Activated CD8-positive, alpha-beta T cell treated with anti-CD3 and anti-CD28 coated beads, Interleukin-2, amount 10 ng/mL, durations not matched to agents 7 days and 5 days (primary cell): ENCODE measurements at regions not wholly inside any gene's neighbourhood (a gene's known extent, or its start where the extent isn't known, plus 50 kb on each side); places are given as distances from the start of the nearest gene placed in this dataset.

Experiments used
- ATAC-seq: fragments of 150-1000 bp; cut with Tn5 transposase; one replicate; pipeline ENCODE4 v1.10.0; 2021; ENCODE audit warnings: moderate library complexity
- CTCF ChIA-PET: fragments of 350-600 bp; sonication (Branson Sonifier 250); formaldehyde crosslinking; loops from one replicate; lab custom pipeline; 2021; ENCODE audit warnings: antibody characterized with exemption; lab: Charles Lee
- POLR2A ChIA-PET: fragments of 350-600 bp; sonication (Branson Sonifier 250); formaldehyde crosslinking; loops from one replicate; lab custom pipeline; 2021; ENCODE audit warnings: antibody characterized with exemption; lab: Charles Lee
- DNase-seq: peaks from one replicate; pipeline ENCODE4 v3.0.0-alpha.2; 2020
- H3K27ac Mint-ChIP-seq: one replicate; pipeline ENCODE4 v1.8.0; 2021; ENCODE audit warnings: mild to moderate bottlenecking, mixed read lengths
- H3K27me3 Mint-ChIP-seq: one replicate; pipeline ENCODE4 v1.8.0; 2021; ENCODE audit warnings: low read depth, mixed read lengths
- H3K36me3 Mint-ChIP-seq: one replicate; pipeline ENCODE4 v1.8.0; 2021; ENCODE audit warnings: low read depth, mixed read lengths
- H3K4me1 Mint-ChIP-seq: one replicate; pipeline ENCODE4 v1.8.0; 2021; ENCODE audit warnings: low read depth, mixed read lengths
- H3K4me3 Mint-ChIP-seq: one replicate; pipeline ENCODE4 v1.8.0; 2021; ENCODE audit warnings: mild to moderate bottlenecking, mixed read lengths
- H3K9me3 Mint-ChIP-seq: one replicate; pipeline ENCODE4 v1.8.0; 2022; ENCODE audit warnings: mixed read lengths; ENCODE audit not compliant: insufficient read depth

- Mint-ChIP-seq H3K9me3 (no peaks in the 10 kb centered on the region), H3K36me3 (no peaks in the 10 kb centered on the region), H3K27ac (no peak overlapping the region), H3K27me3 (no peaks in the 10 kb centered on the region), H3K4me1 (no peaks in the 10 kb centered on the region), H3K4me3 (no peak overlapping the region)
- ATAC-seq (no peak), DNase-seq (no peak)
- ChIA-PET CTCF (no interaction called here), POLR2A (no interaction called here)
These were observed 263.0 kb upstream of the ATP11B start for GRCh38 chr3:182530316-182530715.

GRCh38 chr3:182533394-182533793 lies 259.9 kb upstream of the ATP11B start:
- Mint-ChIP-seq H3K4me3 (no peak overlapping the region), H3K27me3 (no peaks in the 10 kb centered on the region), H3K27ac (no peak overlapping the region), H3K9me3 (no peaks in the 10 kb centered on the region), H3K36me3 (no peaks in the 10 kb centered on the region), H3K4me1 (no peaks in the 10 kb centered on the region)
- DNase-seq (no peak), ATAC-seq (no peak)
- CTCF ChIA-PET = no interaction called here
- POLR2A ChIA-PET = no interaction called here

- ChIA-PET CTCF (no interaction called here), POLR2A (no interaction called here)
- no peaks in the 10 kb centered on the region for H3K9me3 Mint-ChIP-seq
- ATAC-seq = no peak
- H3K4me1 Mint-ChIP-seq = no peaks in the 10 kb centered on the region
- H3K4me3 Mint-ChIP-seq = no peak overlapping the region
- H3K27me3 Mint-ChIP-seq = no peaks in the 10 kb centered on the region
- no peaks in the 10 kb centered on the region for H3K36me3 Mint-ChIP-seq
- no peak for DNase-seq
- H3K27ac Mint-ChIP-seq = no peak overlapping the region
These were observed 248.8 kb upstream of the ATP11B start for GRCh38 chr3:182544542-182544941.

GRCh38 chr3:182562274-182562673 lies 231.0 kb upstream of the ATP11B start:
- ChIA-PET CTCF (no interaction called here), POLR2A (no interaction called here)
- H3K4me1 Mint-ChIP-seq = no peaks in the 10 kb centered on the region
- DNase-seq = no peak
- H3K4me3 Mint-ChIP-seq = no peak overlapping the region
- no peaks in the 10 kb centered on the region for H3K9me3 Mint-ChIP-seq
- no peaks in the 10 kb centered on the region for H3K36me3 Mint-ChIP-seq
- no peak for ATAC-seq
- no peaks in the 10 kb centered on the region for H3K27me3 Mint-ChIP-seq
- H3K27ac Mint-ChIP-seq = no peak overlapping the region

- Mint-ChIP-seq H3K9me3 (no peaks in the 10 kb centered on the region), H3K27me3 (no peaks in the 10 kb centered on the region), H3K4me3 (no peak overlapping the region), H3K4me1 (no peaks in the 10 kb centered on the region), H3K36me3 (no peaks in the 10 kb centered on the region), H3K27ac (no peak overlapping the region)
- ChIA-PET CTCF (no interaction called here), POLR2A (no interaction called here)
- no peak for ATAC-seq
- DNase-seq = no peak
These were observed 227.1 kb upstream of the ATP11B start for GRCh38 chr3:182565916-182566796.

- H3K4me3 Mint-ChIP-seq = no peak overlapping the region
- DNase-seq = no peak
- no peaks in the 10 kb centered on the region for H3K9me3 Mint-ChIP-seq
- CTCF ChIA-PET = no interaction called here
- ATAC-seq = no peak
- POLR2A ChIA-PET = no interaction called here
- H3K27ac Mint-ChIP-seq = no peak overlapping the region
- H3K4me1 Mint-ChIP-seq = no peaks in the 10 kb centered on the region
- H3K27me3 Mint-ChIP-seq = no peaks in the 10 kb centered on the region
- H3K36me3 Mint-ChIP-seq = no peaks in the 10 kb centered on the region
These were observed 225.6 kb upstream of the ATP11B start for GRCh38 chr3:182567700-182568099.

GRCh38 chr3:182568261-182568660 lies 225.0 kb upstream of the ATP11B start:
- H3K36me3 Mint-ChIP-seq = no peaks in the 10 kb centered on the region
- ATAC-seq (no peak), DNase-seq (no peak)
- ChIA-PET CTCF (no interaction called here), POLR2A (no interaction called here)
- H3K27me3 Mint-ChIP-seq = no peaks in the 10 kb centered on the region
- no peak overlapping the region for H3K4me3 Mint-ChIP-seq
- H3K27ac Mint-ChIP-seq = no peak overlapping the region
- H3K4me1 Mint-ChIP-seq = no peaks in the 10 kb centered on the region
- H3K9me3 Mint-ChIP-seq = peaks cover 4% of the 10 kb centered on the region

- Mint-ChIP-seq H3K9me3 (peaks cover 8% of the 10 kb centered on the region), H3K27me3 (no peaks in the 10 kb centered on the region), H3K4me3 (no peak overlapping the region), H3K4me1 (no peaks in the 10 kb centered on the region), H3K36me3 (no peaks in the 10 kb centered on the region), H3K27ac (no peak overlapping the region)
- ATAC-seq (no peak), DNase-seq (no peak)
- CTCF ChIA-PET = no interaction called here
- POLR2A ChIA-PET = no interaction called here
These were observed 224.4 kb upstream of the ATP11B start for GRCh38 chr3:182568876-182569275.

GRCh38 chr3:182570946-182571594 lies 222.2 kb upstream of the ATP11B start:
- Mint-ChIP-seq H3K27ac (no peak overlapping the region), H3K9me3 (peaks cover 11% of the 10 kb centered on the region), H3K36me3 (no peaks in the 10 kb centered on the region), H3K4me3 (no peak overlapping the region), H3K27me3 (no peaks in the 10 kb centered on the region), H3K4me1 (no peaks in the 10 kb centered on the region)
- POLR2A ChIA-PET = no interaction called here
- CTCF ChIA-PET = no interaction called here
- ATAC-seq = no peak
- no peak for DNase-seq

GRCh38 chr3:182575941-182576340 lies 217.4 kb upstream of the ATP11B start:
- H3K27ac Mint-ChIP-seq = no peak overlapping the region
- DNase-seq = no peak
- no peaks in the 10 kb centered on the region for H3K27me3 Mint-ChIP-seq
- H3K36me3 Mint-ChIP-seq = no peaks in the 10 kb centered on the region
- ChIA-PET CTCF (no interaction called here), POLR2A (no interaction called here)
- no peaks in the 10 kb centered on the region for H3K4me1 Mint-ChIP-seq
- peaks cover 11% of the 10 kb centered on the region for H3K9me3 Mint-ChIP-seq
- ATAC-seq = no peak
- no peak overlapping the region for H3K4me3 Mint-ChIP-seq

- Mint-ChIP-seq H3K36me3 (no peaks in the 10 kb centered on the region), H3K27ac (no peak overlapping the region), H3K9me3 (no peaks in the 10 kb centered on the region), H3K27me3 (no peaks in the 10 kb centered on the region), H3K4me1 (no peaks in the 10 kb centered on the region), H3K4me3 (no peak overlapping the region)
- no peak for DNase-seq
- ChIA-PET POLR2A (no interaction called here), CTCF (no interaction called here)
- no peak for ATAC-seq
These were observed 209.8 kb upstream of the ATP11B start for GRCh38 chr3:182583545-182583944.

- POLR2A ChIA-PET = no interaction called here
- Mint-ChIP-seq H3K4me3 (no peak overlapping the region), H3K27ac (no peak overlapping the region), H3K36me3 (no peaks in the 10 kb centered on the region), H3K9me3 (no peaks in the 10 kb centered on the region), H3K4me1 (no peaks in the 10 kb centered on the region), H3K27me3 (no peaks in the 10 kb centered on the region)
- CTCF ChIA-PET = interaction anchor here (1.4 kb wide), 1 partner anchor 98 kb away, joined by 4 read pairs; no protein-coding TSS in a partner anchor
- ATAC-seq (no peak), DNase-seq (no peak)
These were observed 207.7 kb upstream of the ATP11B start for GRCh38 chr3:182585532-182586150.
